HL-60 (cell line): ENCODE measurements at regions not wholly inside any gene's neighbourhood (a gene's known extent, or its start where the extent isn't known, plus 50 kb on each side); places are given as distances from the start of the nearest gene placed in this dataset.
"Not testable (repeated sequence)": the region's sequence is repeated elsewhere in the genome, so short reads cannot be mapped to it uniquely, and the experiment has no call there.

Source experiments
- CTCF ChIP-seq: IDR thresholded peaks from one replicate; pipeline ENCODE4 v1.5.1; 2011; ENCODE audit warnings: low read length, control low read depth, inconsistent platforms; ENCODE audit not compliant: insufficient read depth
- GABPA ChIP-seq: IDR thresholded peaks from 2 replicates; pipeline ENCODE4 v1.6.1; 2012; ENCODE audit warnings: low read depth
- POLR2AphosphoS5 ChIP-seq: IDR thresholded peaks from 2 replicates; pipeline ENCODE4 v1.6.1; 2012; ENCODE audit warnings: low read depth
- REST ChIP-seq: IDR thresholded peaks from 2 replicates; pipeline ENCODE4 v1.6.1; 2012; ENCODE audit warnings: low read depth; ENCODE audit not compliant: insufficient replicate concordance
- SPI1 ChIP-seq: IDR thresholded peaks from 2 replicates; pipeline ENCODE4 v1.6.1; 2012; ENCODE audit warnings: low read depth, mild to moderate bottlenecking, borderline replicate concordance

GRCh38 chr4:101632766-101633165 is 157.8 kb upstream of the BANK1 start:
- not testable (repeated sequence) for TF ChIP-seq CTCF, POLR2AphosphoS5, GABPA, REST, SPI1
